Osteoblast (primary cell): ENCODE measurements at regions not wholly inside any gene's neighbourhood (a gene's known extent, or its start where the extent isn't known, plus 50 kb on each side); places are given as distances from the start of the nearest gene placed in this dataset.
A peak's percentile ranks its signal among the peaks of the same experiment; 100 is the strongest.

Source experiments
- DNase-seq: peaks from one replicate; pipeline ENCODE4 v3.0.0; 2011; ENCODE audit warnings: low spot score, mixed read lengths; ENCODE audit not compliant: insufficient read length; ENCODE audit errors: missing footprints
- H2AFZ ChIP-seq: 2 replicates; pipeline ENCODE4 v1.6.0; 2011; ENCODE audit warnings: mild to moderate bottlenecking, low read length
- H3K27ac ChIP-seq: 2 replicates; pipeline ENCODE4 v1.5.1; 2011; ENCODE audit warnings: mild to moderate bottlenecking, low read depth, low read length, moderate library complexity
- H3K27me3 ChIP-seq: 2 replicates; pipeline ENCODE4 v1.6.0; 2012; ENCODE audit warnings: mild to moderate bottlenecking, control low read depth, inconsistent platforms, low read length, moderate library complexity; ENCODE audit not compliant: insufficient read depth
- H3K36me3 ChIP-seq: 2 replicates; pipeline ENCODE4 v1.5.1; 2011; ENCODE audit warnings: mild to moderate bottlenecking, low read length, control low read depth, moderate library complexity; ENCODE audit not compliant: insufficient read depth
- H3K4me1 ChIP-seq: 2 replicates; pipeline ENCODE4 v1.5.1; 2011; ENCODE audit warnings: mild to moderate bottlenecking, low read length, control low read depth, moderate library complexity; ENCODE audit not compliant: insufficient read depth
- H3K4me2 ChIP-seq: 2 replicates; pipeline ENCODE4 v1.6.0; 2011; ENCODE audit warnings: mild to moderate bottlenecking, low read length; ENCODE audit not compliant: insufficient read depth
- H3K4me3 ChIP-seq: fragments of 200-600 bp; sonication (generic); 3 replicates; pipeline ENCODE4 v1.5.1; 2012; ENCODE audit warnings: mild to moderate bottlenecking, low read length, inconsistent platforms; ENCODE audit not compliant: insufficient read depth
- H3K79me2 ChIP-seq: 2 replicates; pipeline ENCODE4 v1.6.0; 2012; ENCODE audit warnings: mild to moderate bottlenecking, low read length, control low read depth, inconsistent platforms; ENCODE audit not compliant: insufficient read depth
- H3K9me3 ChIP-seq: 2 replicates; pipeline ENCODE4 v1.5.1; 2011; ENCODE audit warnings: low read depth, low read length, control low read depth
- H4K20me1 ChIP-seq: 2 replicates; pipeline ENCODE4 v1.6.0; 2012; ENCODE audit warnings: mild to moderate bottlenecking, low read length, control low read depth; ENCODE audit not compliant: insufficient read depth
- TF ChIP-seq, protein P1 (sequence below): IDR thresholded peaks from 2 replicates; pipeline ENCODE4 v1.5.1; 2011; ENCODE audit warnings: mild to moderate bottlenecking, low read depth, low read length, moderate library complexity; ENCODE audit errors: extremely low read depth

DNA sequence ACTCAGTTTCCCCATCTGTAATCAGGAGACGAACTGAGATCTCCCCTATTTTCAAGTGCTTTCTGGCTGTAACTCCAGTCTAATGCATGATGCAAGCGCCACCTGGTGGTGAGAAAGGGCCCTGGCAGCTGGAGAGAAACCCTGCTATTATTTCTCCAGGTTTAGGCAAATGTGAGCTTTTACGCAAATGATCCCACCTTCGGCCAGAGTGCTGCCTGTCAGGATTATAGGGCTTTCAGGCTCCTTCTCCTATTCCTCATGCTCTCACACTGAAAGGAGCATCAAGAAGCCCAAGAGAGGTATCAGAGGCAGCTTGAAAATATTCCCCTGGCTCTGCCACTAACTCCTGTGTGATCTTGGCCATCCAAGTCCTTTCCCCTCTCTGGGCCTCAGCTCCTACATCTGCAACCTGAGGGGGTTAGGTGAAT is 93.9 kb upstream of the RASGRF1 start:
- no peaks in the 10 kb centered on the region for H3K9me3 ChIP-seq
- no peaks in the 10 kb centered on the region for H3K36me3 ChIP-seq
- TF ChIP-seq, protein P1, sequence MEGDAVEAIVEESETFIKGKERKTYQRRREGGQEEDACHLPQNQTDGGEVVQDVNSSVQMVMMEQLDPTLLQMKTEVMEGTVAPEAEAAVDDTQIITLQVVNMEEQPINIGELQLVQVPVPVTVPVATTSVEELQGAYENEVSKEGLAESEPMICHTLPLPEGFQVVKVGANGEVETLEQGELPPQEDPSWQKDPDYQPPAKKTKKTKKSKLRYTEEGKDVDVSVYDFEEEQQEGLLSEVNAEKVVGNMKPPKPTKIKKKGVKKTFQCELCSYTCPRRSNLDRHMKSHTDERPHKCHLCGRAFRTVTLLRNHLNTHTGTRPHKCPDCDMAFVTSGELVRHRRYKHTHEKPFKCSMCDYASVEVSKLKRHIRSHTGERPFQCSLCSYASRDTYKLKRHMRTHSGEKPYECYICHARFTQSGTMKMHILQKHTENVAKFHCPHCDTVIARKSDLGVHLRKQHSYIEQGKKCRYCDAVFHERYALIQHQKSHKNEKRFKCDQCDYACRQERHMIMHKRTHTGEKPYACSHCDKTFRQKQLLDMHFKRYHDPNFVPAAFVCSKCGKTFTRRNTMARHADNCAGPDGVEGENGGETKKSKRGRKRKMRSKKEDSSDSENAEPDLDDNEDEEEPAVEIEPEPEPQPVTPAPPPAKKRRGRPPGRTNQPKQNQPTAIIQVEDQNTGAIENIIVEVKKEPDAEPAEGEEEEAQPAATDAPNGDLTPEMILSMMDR, result peak; percentile 98
- DNase-seq, result peak; percentile 91
- no peak overlapping the region for H3K4me3 ChIP-seq
- no peaks in the 10 kb centered on the region for H3K79me2 ChIP-seq
- H3K27ac ChIP-seq, result no peak overlapping the region
- no peak overlapping the region for H2AFZ ChIP-seq
- no peak overlapping the region for H3K4me2 ChIP-seq
- H4K20me1 ChIP-seq, result no peaks in the 10 kb centered on the region
- no peaks in the 10 kb centered on the region for H3K4me1 ChIP-seq
- peaks cover 6% of the 10 kb centered on the region for H3K27me3 ChIP-seq

DNA sequence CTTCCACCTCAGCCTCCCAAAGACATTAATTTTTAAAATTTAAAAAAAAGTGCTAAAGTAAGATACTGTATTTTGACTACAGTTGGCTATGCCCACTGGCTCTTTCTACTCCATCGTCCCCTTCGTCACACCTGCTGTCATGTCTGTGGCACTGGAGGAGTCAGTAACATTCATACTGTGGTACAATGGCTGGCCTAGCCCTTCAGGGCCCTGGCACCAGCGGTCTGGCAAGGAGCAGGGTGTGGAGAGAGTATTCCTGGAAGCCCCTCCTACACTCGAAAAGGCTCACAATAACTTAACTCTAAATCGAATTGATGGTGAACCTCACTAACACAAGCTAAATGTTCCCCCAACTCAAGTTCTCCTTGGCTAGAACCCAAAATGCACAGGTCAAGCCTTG is 89.7 kb upstream of the RASGRF1 start:
- Histone ChIP-seq H3K27ac (no peak overlapping the region), H2AFZ (no peak overlapping the region), H3K4me2 (no peak overlapping the region), H3K79me2 (no peaks in the 10 kb centered on the region), H3K4me3 (no peak overlapping the region), H3K4me1 (no peaks in the 10 kb centered on the region), H3K27me3 (no peaks in the 10 kb centered on the region), H3K36me3 (no peaks in the 10 kb centered on the region), H4K20me1 (no peaks in the 10 kb centered on the region), H3K9me3 (no peaks in the 10 kb centered on the region)
- TF ChIP-seq, protein P1, result no peak
- no peak for DNase-seq

DNA sequence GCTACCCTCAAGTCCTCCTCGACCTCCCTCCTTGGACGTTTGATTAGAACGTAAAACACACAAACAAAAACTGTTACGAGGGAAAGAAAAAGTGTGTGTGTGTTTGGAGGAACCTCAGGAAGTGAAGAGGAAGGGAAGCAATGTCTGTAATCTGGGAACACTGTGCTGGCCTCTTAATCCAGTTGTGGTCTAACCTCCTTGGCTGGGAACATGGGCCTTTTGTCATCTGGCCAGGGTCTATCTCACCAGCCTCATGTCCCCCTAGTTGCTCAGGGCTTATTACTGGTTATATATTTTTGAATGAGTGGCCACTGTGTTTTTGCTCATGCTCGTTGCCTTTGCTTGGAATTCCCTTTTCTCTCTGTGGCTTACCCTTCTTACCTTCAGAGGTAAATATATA is 89.0 kb upstream of the RASGRF1 start:
- TF ChIP-seq, protein P1, result no peak
- Histone ChIP-seq H3K27ac (no peak overlapping the region), H3K4me1 (no peaks in the 10 kb centered on the region), H2AFZ (no peak overlapping the region), H3K36me3 (no peaks in the 10 kb centered on the region), H3K27me3 (no peaks in the 10 kb centered on the region), H3K4me2 (no peak overlapping the region), H3K9me3 (no peaks in the 10 kb centered on the region), H3K79me2 (no peaks in the 10 kb centered on the region), H4K20me1 (no peaks in the 10 kb centered on the region), H3K4me3 (no peak overlapping the region)
- no peak for DNase-seq

DNA sequence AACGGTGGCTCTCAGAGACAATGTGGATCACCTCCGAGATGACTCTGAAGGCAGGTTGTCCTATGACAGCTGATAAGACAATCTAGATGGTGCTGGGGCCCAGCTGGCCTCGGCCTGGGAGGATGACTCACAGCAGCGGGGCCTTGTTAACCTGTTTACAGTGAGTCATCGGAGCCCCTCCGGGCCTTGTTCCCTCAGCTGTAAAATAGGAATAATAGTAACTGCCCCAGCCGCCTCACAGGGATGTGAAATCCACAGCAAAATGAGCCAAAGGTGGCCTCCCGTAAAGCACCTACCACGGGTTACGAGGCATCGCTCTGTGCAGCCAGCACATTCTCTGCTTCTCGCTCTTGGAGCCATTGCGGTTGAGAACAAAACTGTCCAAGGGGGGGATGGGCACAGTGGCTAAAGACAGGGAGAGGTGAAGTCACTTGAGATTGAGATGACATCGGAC is 88.6 kb upstream of the RASGRF1 start:
- H4K20me1 ChIP-seq, result no peaks in the 10 kb centered on the region
- H3K9me3 ChIP-seq, result no peaks in the 10 kb centered on the region
- H2AFZ ChIP-seq, result no peak overlapping the region
- no peak overlapping the region for H3K4me2 ChIP-seq
- H3K36me3 ChIP-seq, result no peaks in the 10 kb centered on the region
- H3K27ac ChIP-seq, result no peak overlapping the region
- DNase-seq, result no peak
- H3K27me3 ChIP-seq, result no peaks in the 10 kb centered on the region
- TF ChIP-seq, protein P1, result no peak
- H3K4me1 ChIP-seq, result no peaks in the 10 kb centered on the region
- H3K4me3 ChIP-seq, result no peak overlapping the region
- no peaks in the 10 kb centered on the region for H3K79me2 ChIP-seq
